Colonic mucosa (tissue), 4 donors: ENCODE measurements at regions not wholly inside any gene's neighbourhood (a gene's known extent, or its start where the extent isn't known, plus 50 kb on each side); places are given as distances from the start of the nearest gene placed in this dataset.

Experiments
- DNase-seq: peaks from one replicate; pipeline ENCODE4 v3.0.0-alpha.2; 2020
- H3K27ac ChIP-seq: fragments of 200-600 bp; one replicate; pipeline ENCODE4 v1.8.0; 2021
- H3K27me3 ChIP-seq: fragments of 200-600 bp; one replicate; pipeline ENCODE4 v1.8.0; 2021
- H3K36me3 ChIP-seq: fragments of 200-600 bp; one replicate; pipeline ENCODE4 v1.8.0; 2021
- H3K4me1 ChIP-seq: fragments of 200-600 bp; one replicate; pipeline ENCODE4 v1.8.0; 2021; ENCODE audit warnings: mild to moderate bottlenecking
- H3K4me3 ChIP-seq: fragments of 200-600 bp; one replicate; pipeline ENCODE4 v1.8.0; 2021
- H3K9ac ChIP-seq, 2 donors: one replicate each; pipeline ENCODE4 v1.7.0; 2013; ENCODE audit warnings: control low read depth in 2 of 2, low read depth in 2 of 2, low read length in 2 of 2
- H3K9me3 ChIP-seq: fragments of 200-600 bp; one replicate; pipeline ENCODE4 v1.8.0; 2021
- intact Hi-C: fragments of 100-400 bp; cut with DNase I; formaldehyde crosslinking; loops from one replicate; pipeline ENCODE4 v1.14.1; 2022
- TF ChIP-seq, protein P1 (sequence below): fragments of 200-600 bp; IDR thresholded peaks from one replicate; pipeline ENCODE4 v1.8.0; 2022; ENCODE audit warnings: antibody characterized with exemption, mild to moderate bottlenecking
- donor health status: healthy.
- donor health status: DM: no; HTN: no; CAD: no.
- donor health status: DM: no; HTN: no; CAD: no.

DNA sequence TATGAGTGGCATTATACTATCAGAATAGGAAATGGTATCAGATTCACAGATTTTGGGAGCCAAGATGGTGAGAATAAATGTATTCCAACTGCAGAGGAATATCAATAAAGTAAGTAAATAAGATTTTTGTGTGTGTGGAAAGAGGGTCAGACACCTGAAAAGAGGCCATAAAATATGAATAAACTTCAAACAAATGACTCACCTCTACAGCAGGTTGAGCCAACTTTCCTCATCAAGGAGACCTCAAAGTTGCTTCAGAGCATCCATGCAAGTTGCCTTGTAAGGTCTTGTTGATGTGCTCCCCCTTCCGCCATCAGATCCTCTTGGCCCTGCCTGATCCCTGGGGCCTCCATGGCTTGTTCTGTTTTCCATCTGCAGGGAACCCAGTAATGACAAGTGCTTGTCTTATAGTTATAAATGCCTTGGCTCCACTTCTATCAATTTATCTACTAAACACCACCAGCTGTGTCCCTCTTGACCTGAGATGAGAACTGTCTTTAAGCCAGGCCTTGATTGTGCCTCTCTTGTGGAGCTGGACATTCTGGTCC, 775.6 kb downstream of the LTN1 start:
- no peak overlapping the region for H3K4me3 ChIP-seq

DNA sequence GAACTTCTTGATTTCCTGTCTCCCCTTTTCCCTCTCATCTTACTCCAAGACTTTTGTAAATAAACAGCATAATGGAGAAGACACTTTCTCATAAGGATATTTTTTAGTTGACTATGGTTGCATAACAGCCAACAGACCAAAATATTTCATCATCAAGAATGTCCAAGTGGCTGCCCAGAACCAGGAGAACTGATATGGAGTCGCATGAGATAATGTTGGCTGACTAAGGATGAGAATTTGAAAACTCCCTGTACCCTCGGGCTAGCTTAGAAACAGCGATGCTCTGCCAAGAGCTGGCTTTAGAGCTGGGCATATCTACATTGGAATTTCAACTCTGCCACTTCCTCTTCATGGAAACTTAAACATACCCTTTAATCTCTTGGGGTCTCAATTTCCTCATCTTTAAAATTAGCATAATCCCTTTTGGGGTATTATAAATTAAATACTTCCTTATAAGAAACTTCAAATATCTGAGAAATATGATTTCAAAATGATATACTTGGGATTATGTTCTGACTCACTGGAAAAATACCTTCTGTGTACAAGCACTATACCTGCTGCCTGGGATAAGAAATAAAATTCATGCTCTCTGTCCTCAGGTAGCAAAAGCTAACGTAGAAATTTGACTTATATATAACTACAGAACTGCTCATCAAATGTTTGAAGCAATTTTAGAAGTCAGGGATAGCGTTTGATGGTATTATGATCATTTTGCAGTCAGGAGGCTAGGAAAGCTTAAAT, 777.3 kb downstream of the LTN1 start:
- Histone ChIP-seq H3K9ac (no peak overlapping the region), H3K4me3 (no peak overlapping the region), H3K9me3 (no peaks in the 10 kb centered on the region), H3K27ac (no peak overlapping the region), H3K4me1 (no peaks in the 10 kb centered on the region), H3K36me3 (no peaks in the 10 kb centered on the region), H3K27me3 (no peaks in the 10 kb centered on the region)
- TF ChIP-seq, protein P1, sequence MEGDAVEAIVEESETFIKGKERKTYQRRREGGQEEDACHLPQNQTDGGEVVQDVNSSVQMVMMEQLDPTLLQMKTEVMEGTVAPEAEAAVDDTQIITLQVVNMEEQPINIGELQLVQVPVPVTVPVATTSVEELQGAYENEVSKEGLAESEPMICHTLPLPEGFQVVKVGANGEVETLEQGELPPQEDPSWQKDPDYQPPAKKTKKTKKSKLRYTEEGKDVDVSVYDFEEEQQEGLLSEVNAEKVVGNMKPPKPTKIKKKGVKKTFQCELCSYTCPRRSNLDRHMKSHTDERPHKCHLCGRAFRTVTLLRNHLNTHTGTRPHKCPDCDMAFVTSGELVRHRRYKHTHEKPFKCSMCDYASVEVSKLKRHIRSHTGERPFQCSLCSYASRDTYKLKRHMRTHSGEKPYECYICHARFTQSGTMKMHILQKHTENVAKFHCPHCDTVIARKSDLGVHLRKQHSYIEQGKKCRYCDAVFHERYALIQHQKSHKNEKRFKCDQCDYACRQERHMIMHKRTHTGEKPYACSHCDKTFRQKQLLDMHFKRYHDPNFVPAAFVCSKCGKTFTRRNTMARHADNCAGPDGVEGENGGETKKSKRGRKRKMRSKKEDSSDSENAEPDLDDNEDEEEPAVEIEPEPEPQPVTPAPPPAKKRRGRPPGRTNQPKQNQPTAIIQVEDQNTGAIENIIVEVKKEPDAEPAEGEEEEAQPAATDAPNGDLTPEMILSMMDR, result no peak
- intact Hi-C loops, result no loop called here
- no peak for DNase-seq

More for the DNA sequence above, 775.6 kb downstream of the LTN1 start:
- Histone ChIP-seq H3K9ac (no peak overlapping the region), H3K9me3 (no peaks in the 10 kb centered on the region), H3K4me1 (no peaks in the 10 kb centered on the region), H3K27me3 (no peaks in the 10 kb centered on the region), H3K36me3 (no peaks in the 10 kb centered on the region), H3K27ac (no peak overlapping the region)
- DNase-seq, result no peak
- intact Hi-C loops, result no loop called here
- TF ChIP-seq, protein P1, result no peak

GRCh38 chr21:28214786-28215185, 777.9 kb downstream of the LTN1 start:
- Histone ChIP-seq H3K9ac (no peak overlapping the region), H3K4me1 (no peaks in the 10 kb centered on the region), H3K4me3 (no peak overlapping the region), H3K27me3 (no peaks in the 10 kb centered on the region), H3K9me3 (no peaks in the 10 kb centered on the region), H3K36me3 (no peaks in the 10 kb centered on the region), H3K27ac (no peak overlapping the region)
- intact Hi-C loops, result no loop called here
- TF ChIP-seq, protein P1, result no peak
- no peak for DNase-seq

GRCh38 chr21:28213261-28213660, 779.4 kb downstream of the LTN1 start:
- H3K9me3 ChIP-seq, result no peaks in the 10 kb centered on the region
- H3K27ac ChIP-seq, result no peak overlapping the region
- no peaks in the 10 kb centered on the region for H3K4me1 ChIP-seq
- intact Hi-C loops, result no loop called here
- H3K36me3 ChIP-seq, result no peaks in the 10 kb centered on the region
- no peaks in the 10 kb centered on the region for H3K27me3 ChIP-seq
- TF ChIP-seq, protein P1, result no peak
- no peak for DNase-seq
- H3K9ac ChIP-seq, result no peak overlapping the region
- no peak overlapping the region for H3K4me3 ChIP-seq

DNA sequence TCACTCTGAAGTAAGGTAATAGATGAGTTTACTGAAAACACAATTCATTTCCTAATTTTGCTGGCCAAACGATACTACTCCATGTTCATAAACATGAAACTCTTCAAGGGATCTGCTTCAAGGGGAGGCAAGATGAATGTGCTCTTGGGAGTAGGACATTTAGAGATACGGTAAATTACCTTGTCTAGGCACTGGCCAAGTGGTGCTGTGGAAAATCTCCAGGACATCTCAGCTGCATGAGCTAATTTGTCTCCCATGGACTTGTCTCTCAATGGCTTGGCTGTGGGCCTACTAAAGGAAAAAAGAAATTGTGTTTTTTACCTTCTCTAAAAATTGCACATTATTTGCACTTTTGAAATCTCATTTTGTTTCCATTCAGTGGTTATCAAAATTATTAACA, 780.6 kb downstream of the LTN1 start:
- TF ChIP-seq, protein P1, result no peak
- H3K4me1 ChIP-seq, result no peaks in the 10 kb centered on the region
- H3K4me3 ChIP-seq, result no peak overlapping the region
- H3K9me3 ChIP-seq, result no peaks in the 10 kb centered on the region
- no peak for DNase-seq
- no peaks in the 10 kb centered on the region for H3K27me3 ChIP-seq
- H3K9ac ChIP-seq, result no peak overlapping the region
- H3K36me3 ChIP-seq, result no peaks in the 10 kb centered on the region
- intact Hi-C loops, result no loop called here
- H3K27ac ChIP-seq, result no peak overlapping the region
